ENCODE measurements at regions not wholly inside any gene's neighbourhood (a gene's known extent, or its start where the extent isn't known, plus 50 kb on each side); places are given as distances from the start of the nearest gene placed in this dataset.

GRCh38 chrX:122596998-122597397, 587.1 kb upstream of the GRIA3 start:
- DNase-seq: no peak
- Histone ChIP-seq H3K27me3 (no peaks in the 10 kb centered on the region), H3K27ac (no peak overlapping the region), H3K36me3 (no peaks in the 10 kb centered on the region), H3K4me1 (no peaks in the 10 kb centered on the region), H3K4me3 (replicated peaks in 1 of 3) (no peak overlapping the region), H3K9me3 (no peaks in the 10 kb centered on the region)
- intact Hi-C loops (cut with DNase I): no loop called here
- TF ChIP-seq POLR2A (IDR thresholded peaks at IDR 0.05): no peak
- TF ChIP-seq CTCF (IDR thresholded peaks at IDR 0.05): no peak

GRCh38 chrX:122622795-122623194, 561.3 kb upstream of the GRIA3 start:
- no peaks in the 10 kb centered on the region for H3K9me3 ChIP-seq
- WGBS, 2 donors: 77 to 79% methylated on average over 1 of the region's 1 CpG
- TF ChIP-seq CTCF (IDR thresholded peaks at IDR 0.05): no peak
- no peak for TF ChIP-seq POLR2A (IDR thresholded peaks at IDR 0.05)
- H3K36me3 ChIP-seq: no peaks in the 10 kb centered on the region
- H3K27me3 ChIP-seq: no peaks in the 10 kb centered on the region
- H3K27ac ChIP-seq: no peak overlapping the region
- H3K4me1 ChIP-seq: no peaks in the 10 kb centered on the region
- intact Hi-C loops (cut with DNase I): no loop called here
- no peak overlapping the region for H3K4me3 ChIP-seq (replicated peaks in 1 of 3)
- no peak for DNase-seq

GRCh38 chrX:122625239-122625638, 558.8 kb upstream of the GRIA3 start:
- Histone ChIP-seq H3K4me3 (replicated peaks in 1 of 3) (no peak overlapping the region), H3K9me3 (no peaks in the 10 kb centered on the region), H3K27me3 (no peaks in the 10 kb centered on the region), H3K36me3 (no peaks in the 10 kb centered on the region), H3K4me1 (no peaks in the 10 kb centered on the region), H3K27ac (no peak overlapping the region)
- DNase-seq: no peak
- 93 to 94% methylated on average over 2 of the region's 2 CpGs for WGBS, 2 donors
- intact Hi-C loops (cut with DNase I): no loop called here
- no peak for TF ChIP-seq POLR2A (IDR thresholded peaks at IDR 0.05)

GRCh38 chrX:122625821-122626220, 558.3 kb upstream of the GRIA3 start:
- Histone ChIP-seq H3K27ac (no peak overlapping the region), H3K4me1 (no peaks in the 10 kb centered on the region), H3K9me3 (no peaks in the 10 kb centered on the region), H3K27me3 (no peaks in the 10 kb centered on the region), H3K4me3 (replicated peaks in 1 of 3) (no peak overlapping the region), H3K36me3 (no peaks in the 10 kb centered on the region)
- WGBS, 2 donors: 55 to 64% methylated on average over 3 of the region's 3 CpGs
- intact Hi-C loops (cut with DNase I): no loop called here
- DNase-seq: no peak
- no peak for TF ChIP-seq POLR2A (IDR thresholded peaks at IDR 0.05)
- no peak for TF ChIP-seq CTCF (IDR thresholded peaks at IDR 0.05)

- H3K9me3 ChIP-seq: no peaks in the 10 kb centered on the region
- WGBS, 2 donors: 61 to 63% methylated on average over 1 of the region's 1 CpG
- TF ChIP-seq POLR2A (IDR thresholded peaks at IDR 0.05): no peak
- H3K27ac ChIP-seq: no peak overlapping the region
- H3K4me3 ChIP-seq (replicated peaks in 1 of 3): no peak overlapping the region
- no peaks in the 10 kb centered on the region for H3K36me3 ChIP-seq
- H3K4me1 ChIP-seq: no peaks in the 10 kb centered on the region
- no peak for DNase-seq
- H3K27me3 ChIP-seq: no peaks in the 10 kb centered on the region
- intact Hi-C loops (cut with DNase I): no loop called here
Measured at GRCh38 chrX:122626871-122627270, 557.2 kb upstream of the GRIA3 start.

GRCh38 chrX:122641136-122641535, 542.9 kb upstream of the GRIA3 start:
- intact Hi-C loops (cut with DNase I): no loop called here
- DNase-seq: no peak
- Histone ChIP-seq H3K4me1 (no peaks in the 10 kb centered on the region), H3K27me3 (no peaks in the 10 kb centered on the region), H3K36me3 (no peaks in the 10 kb centered on the region), H3K27ac (no peak overlapping the region), H3K9me3 (no peaks in the 10 kb centered on the region), H3K4me3 (replicated peaks in 1 of 3) (no peak overlapping the region)
- WGBS, 2 donors: 81 to 94% methylated on average over 2 of the region's 2 CpGs
- no peak for TF ChIP-seq POLR2A (IDR thresholded peaks at IDR 0.05)
- no peak for TF ChIP-seq CTCF (IDR thresholded peaks at IDR 0.05)

Data from thyroid gland (tissue), 4 donors.